ENCODE measurements at regions not wholly inside any gene's neighbourhood (a gene's known extent, or its start where the extent isn't known, plus 50 kb on each side); places are given as distances from the start of the nearest gene placed in this dataset.
"Not testable (repeated sequence)": the region's sequence is repeated elsewhere in the genome, so short reads cannot be mapped to it uniquely, and the experiment has no call there.

- TF ChIP-seq CTCF, POLR2A (IDR thresholded peaks at IDR 0.05): not testable (repeated sequence)
Observed at GRCh38 chr18:14964976-14965375, 217.0 kb downstream of the ANKRD30B start.

Data from ovary (tissue), 3 donors.